Caco-2 (cell line): ENCODE measurements at regions not wholly inside any gene's neighbourhood (a gene's known extent, or its start where the extent isn't known, plus 50 kb on each side); places are given as distances from the start of the nearest gene placed in this dataset.

Source experiments
- BruUV-seq: library from RNA; stranded (reverse); fragments of 400-500 nt; replicated peaks from 2 replicates; lab custom pipeline; 2021; lab: Mats Ljungman, UMichigan
- CTCF ChIA-PET: fragments of 300-600 bp; sonication (Branson Sonifier 250); formaldehyde crosslinking; loops from one replicate; lab custom pipeline; 2022; ENCODE audit warnings: antibody characterized with exemption; lab: Charles Lee
- POLR2A ChIA-PET: fragments of 300-600 bp; sonication (Branson Sonifier 250); formaldehyde crosslinking; loops from one replicate; lab custom pipeline; 2022; ENCODE audit warnings: antibody characterized with exemption; lab: Charles Lee
- DNase-seq, 2 experiments: peaks; one replicate each; pipeline versions ENCODE4 v3.0.0 to v3.0.0-alpha.2; 2020 to 2022
- H3K27me3 ChIP-seq: replicated peaks from 2 replicates; pipeline ENCODE4 v1.6.0; 2011; ENCODE audit warnings: low read length; ENCODE audit not compliant: control insufficient read depth, insufficient read depth
- H3K36me3 ChIP-seq: 2 replicates; pipeline ENCODE4 v1.5.1; 2011; ENCODE audit warnings: low read length; ENCODE audit not compliant: control insufficient read depth, insufficient read depth
- H3K4me1 ChIP-seq: fragments of 250-450 bp; sonication (Bioruptor Pico); 2 replicates; pipeline ENCODE4 v1.5.1; 2020; ENCODE audit warnings: mild to moderate bottlenecking
- H3K4me3 ChIP-seq: 2 replicates; pipeline ENCODE4 v1.5.1; 2011; ENCODE audit warnings: low read depth, mild to moderate bottlenecking, control low read depth, low read length
- H3K9me3 ChIP-seq: fragments of 250-450 bp; sonication (Bioruptor Pico); 2 replicates; pipeline ENCODE4 v1.5.1; 2020; ENCODE audit warnings: mild to moderate bottlenecking, moderate library complexity
- H3K27ac Mint-ChIP-seq: one replicate; pipeline ENCODE4 v1.8.0; 2022; ENCODE audit warnings: mixed read lengths; ENCODE audit not compliant: unreplicated experiment
- H3K27me3 Mint-ChIP-seq: one replicate; pipeline ENCODE4 v1.8.0; 2022; ENCODE audit warnings: mixed read lengths; ENCODE audit not compliant: insufficient read depth, unreplicated experiment
- H3K36me3 Mint-ChIP-seq: one replicate; pipeline ENCODE4 v1.8.0; 2022; ENCODE audit warnings: mild to moderate bottlenecking, mixed read lengths; ENCODE audit not compliant: insufficient read depth, unreplicated experiment
- H3K4me1 Mint-ChIP-seq: one replicate; pipeline ENCODE4 v1.8.0; 2022; ENCODE audit warnings: low read depth, mixed read lengths; ENCODE audit not compliant: unreplicated experiment
- H3K4me3 Mint-ChIP-seq: one replicate; pipeline ENCODE4 v1.8.0; 2022; ENCODE audit warnings: mild to moderate bottlenecking, moderate library complexity, mixed read lengths; ENCODE audit not compliant: unreplicated experiment
- H3K9me3 Mint-ChIP-seq: one replicate; pipeline ENCODE4 v1.8.0; 2022; ENCODE audit warnings: mixed read lengths; ENCODE audit not compliant: unreplicated experiment
- intact Hi-C: fragments of 100-400 bp; cut with micrococcal nuclease; formaldehyde crosslinking; loops from one replicate; pipeline ENCODE4 v1.10.0; 2022; ENCODE audit not compliant: unreplicated experiment
- TF ChIP-seq, protein P1 (sequence below), 2 experiments: fragments of 200-600 bp in 1 of 2; IDR thresholded peaks; 1 replicate in 1 of 2; 2 replicates in 1 of 2; pipeline versions ENCODE4 v1.5.1 to v1.8.0; 2011 to 2022; ENCODE audit warnings: antibody characterized with exemption in 1 of 2, control low read depth in 1 of 2, inconsistent platforms in 1 of 2, low read depth in 1 of 2, low read length in 1 of 2, mild to moderate bottlenecking in 1 of 2, moderate library complexity in 1 of 2; ENCODE audit not compliant: insufficient read depth in 1 of 2, severe bottlenecking in 1 of 2, unreplicated experiment in 1 of 2

GRCh38 chr13:22469452-22469851 is 711.3 kb upstream of the SGCG start:
- H3K4me3 ChIP-seq: no peak overlapping the region
- no peaks in the 10 kb centered on the region for H3K9me3 Mint-ChIP-seq
- H3K4me1 ChIP-seq: no peaks in the 10 kb centered on the region
- H3K36me3 Mint-ChIP-seq: no peaks in the 10 kb centered on the region
- CTCF ChIA-PET: no interaction called here
- intact Hi-C loops: no loop called here
- H3K27ac Mint-ChIP-seq: no peak overlapping the region
- H3K4me3 Mint-ChIP-seq: no peak overlapping the region
- H3K36me3 ChIP-seq: no peaks in the 10 kb centered on the region
- no peaks in the 10 kb centered on the region for H3K27me3 ChIP-seq
- H3K9me3 ChIP-seq: no peaks in the 10 kb centered on the region; the same call in 1 of the 2 replicates
- TF ChIP-seq, protein P1, sequence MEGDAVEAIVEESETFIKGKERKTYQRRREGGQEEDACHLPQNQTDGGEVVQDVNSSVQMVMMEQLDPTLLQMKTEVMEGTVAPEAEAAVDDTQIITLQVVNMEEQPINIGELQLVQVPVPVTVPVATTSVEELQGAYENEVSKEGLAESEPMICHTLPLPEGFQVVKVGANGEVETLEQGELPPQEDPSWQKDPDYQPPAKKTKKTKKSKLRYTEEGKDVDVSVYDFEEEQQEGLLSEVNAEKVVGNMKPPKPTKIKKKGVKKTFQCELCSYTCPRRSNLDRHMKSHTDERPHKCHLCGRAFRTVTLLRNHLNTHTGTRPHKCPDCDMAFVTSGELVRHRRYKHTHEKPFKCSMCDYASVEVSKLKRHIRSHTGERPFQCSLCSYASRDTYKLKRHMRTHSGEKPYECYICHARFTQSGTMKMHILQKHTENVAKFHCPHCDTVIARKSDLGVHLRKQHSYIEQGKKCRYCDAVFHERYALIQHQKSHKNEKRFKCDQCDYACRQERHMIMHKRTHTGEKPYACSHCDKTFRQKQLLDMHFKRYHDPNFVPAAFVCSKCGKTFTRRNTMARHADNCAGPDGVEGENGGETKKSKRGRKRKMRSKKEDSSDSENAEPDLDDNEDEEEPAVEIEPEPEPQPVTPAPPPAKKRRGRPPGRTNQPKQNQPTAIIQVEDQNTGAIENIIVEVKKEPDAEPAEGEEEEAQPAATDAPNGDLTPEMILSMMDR (IDR thresholded peaks at IDR 0.05; ENCODE audit: insufficient read depth in 1 of 2, low read depth in 1 of 2, low read length in 1 of 2, severe bottlenecking in 1 of 2, unreplicated experiment in 1 of 2): no peak
- DNase-seq: no peak
- no peaks in the 10 kb centered on the region for H3K4me1 Mint-ChIP-seq
- no TSS peak for BruUV-seq
- POLR2A ChIA-PET: no interaction called here
- H3K27me3 Mint-ChIP-seq: no peaks in the 10 kb centered on the region

- H3K36me3 Mint-ChIP-seq: no peaks in the 10 kb centered on the region
- no TSS peak for BruUV-seq
- H3K4me3 Mint-ChIP-seq: no peak overlapping the region
- H3K27ac Mint-ChIP-seq: no peak overlapping the region
- DNase-seq: no peak
- Histone ChIP-seq H3K36me3 (no peaks in the 10 kb centered on the region), H3K9me3 (no peaks in the 10 kb centered on the region; the same call in 1 of the 2 replicates), H3K4me1 (no peaks in the 10 kb centered on the region), H3K4me3 (no peak overlapping the region), H3K27me3 (no peaks in the 10 kb centered on the region)
- H3K9me3 Mint-ChIP-seq: no peaks in the 10 kb centered on the region
- H3K27me3 Mint-ChIP-seq: no peaks in the 10 kb centered on the region
- ChIA-PET POLR2A (no interaction called here), CTCF (no interaction called here)
- intact Hi-C loops: no loop called here
- H3K4me1 Mint-ChIP-seq: no peaks in the 10 kb centered on the region
- TF ChIP-seq, protein P1 (IDR thresholded peaks at IDR 0.05; ENCODE audit: insufficient read depth in 1 of 2, low read depth in 1 of 2, low read length in 1 of 2, severe bottlenecking in 1 of 2, unreplicated experiment in 1 of 2): no peak
Observed at GRCh38 chr13:22470075-22470474, 710.7 kb upstream of the SGCG start.

GRCh38 chr13:22482496-22483000 is 698.2 kb upstream of the SGCG start:
- Histone ChIP-seq H3K4me3 (no peak overlapping the region), H3K36me3 (no peaks in the 10 kb centered on the region), H3K4me1 (no peaks in the 10 kb centered on the region), H3K9me3 (no peaks in the 10 kb centered on the region), H3K27me3 (no peaks in the 10 kb centered on the region)
- CTCF ChIA-PET: interaction anchor here (0.7 kb wide), 1 partner anchor 10 kb away, joined by 3 read pairs; no protein-coding TSS in a partner anchor
- POLR2A ChIA-PET: no interaction called here
- no peak overlapping the region for H3K27ac Mint-ChIP-seq
- intact Hi-C loops: no loop called here
- no peaks in the 10 kb centered on the region for H3K4me1 Mint-ChIP-seq
- no peaks in the 10 kb centered on the region for H3K27me3 Mint-ChIP-seq
- BruUV-seq: no TSS peak
- H3K4me3 Mint-ChIP-seq: no peak overlapping the region
- no peak for DNase-seq
- TF ChIP-seq, protein P1 (IDR thresholded peaks at IDR 0.05; ENCODE audit: insufficient read depth in 1 of 2, low read depth in 1 of 2, low read length in 1 of 2, severe bottlenecking in 1 of 2, unreplicated experiment in 1 of 2): no peak
- peaks cover 6% of the 10 kb centered on the region for H3K9me3 Mint-ChIP-seq
- H3K36me3 Mint-ChIP-seq: no peaks in the 10 kb centered on the region
